Right renal pelvis (tissue), 4 donors: ENCODE measurements at regions not wholly inside any gene's neighbourhood (a gene's known extent, or its start where the extent isn't known, plus 50 kb on each side); places are given as distances from the start of the nearest gene placed in this dataset.

Source experiments
- DNase-seq, 4 donors: peaks; one replicate each; pipeline ENCODE4 v3.0.0-alpha.2; 2013; ENCODE audit warnings: low read depth in 4 of 4, low spot score in 3 of 4, missing footprints in 1 of 4

DNA sequence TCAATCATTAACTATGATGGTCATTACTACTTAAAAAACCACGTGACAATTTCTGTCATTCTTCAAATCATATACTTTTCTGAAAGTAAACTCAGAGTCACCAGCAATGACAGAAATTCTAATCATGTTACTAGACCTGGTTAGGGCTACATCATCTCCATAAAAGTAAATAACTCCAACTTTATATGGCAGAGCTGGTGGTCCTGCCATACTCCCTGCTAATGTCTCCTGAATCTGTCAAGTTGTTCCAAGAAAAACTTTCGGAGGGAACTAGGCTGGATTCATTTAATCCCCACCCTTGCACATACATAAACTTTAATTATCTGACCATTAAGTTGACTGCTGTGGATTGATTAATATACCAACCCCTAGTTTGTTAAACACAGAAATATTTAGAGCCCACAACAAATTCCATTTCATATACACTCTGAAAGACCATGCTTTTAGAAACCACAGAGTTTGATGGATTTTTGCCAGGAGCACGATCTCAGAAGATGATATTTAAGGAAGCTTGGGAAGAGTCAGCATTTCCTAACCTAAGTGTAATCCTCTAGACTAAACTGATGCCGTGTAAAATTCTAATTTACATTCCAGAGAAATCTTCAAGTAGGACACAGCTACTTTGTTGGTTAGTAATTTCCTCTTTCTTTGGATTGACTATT is 577.0 kb downstream of the FAT4 start:
- DNase-seq = no peak

DNA sequence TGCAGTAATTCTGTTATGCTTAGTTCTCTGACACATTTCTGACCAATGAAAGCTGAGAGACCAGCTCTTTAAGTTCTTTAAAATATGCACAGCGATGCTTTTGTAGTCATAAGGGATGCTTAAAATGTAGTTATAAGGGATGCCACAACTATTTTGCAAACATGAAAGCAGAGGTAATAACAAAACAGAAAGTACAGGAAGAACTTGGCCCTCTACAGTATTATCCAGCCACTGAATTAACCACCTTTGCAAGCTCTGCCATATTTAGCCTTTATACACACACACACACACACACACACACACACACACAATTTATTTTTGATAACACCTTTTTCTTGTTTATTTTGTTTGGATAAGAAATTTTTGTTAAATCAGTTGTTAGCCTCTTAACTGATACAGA is 590.0 kb downstream of the FAT4 start:
- DNase-seq = no peak

DNA sequence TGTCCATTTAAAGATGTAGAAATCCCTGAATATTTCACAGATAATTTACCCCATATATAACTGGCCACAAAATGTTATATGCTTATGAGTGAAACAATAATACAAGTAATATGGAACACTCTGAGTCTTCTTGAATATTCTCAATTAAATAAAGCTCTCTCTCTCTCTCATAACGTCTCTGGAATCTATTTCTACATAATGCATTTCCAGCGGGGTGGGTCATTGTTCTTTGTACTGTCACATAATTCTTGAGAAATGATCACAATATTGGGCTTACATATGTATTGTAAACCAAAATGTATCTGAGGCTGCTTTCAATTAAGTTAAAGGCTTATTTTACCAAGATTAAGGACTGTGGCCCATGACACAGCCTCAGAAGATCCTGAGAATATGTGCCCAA is 596.3 kb downstream of the FAT4 start:
- DNase-seq = no peak

DNA sequence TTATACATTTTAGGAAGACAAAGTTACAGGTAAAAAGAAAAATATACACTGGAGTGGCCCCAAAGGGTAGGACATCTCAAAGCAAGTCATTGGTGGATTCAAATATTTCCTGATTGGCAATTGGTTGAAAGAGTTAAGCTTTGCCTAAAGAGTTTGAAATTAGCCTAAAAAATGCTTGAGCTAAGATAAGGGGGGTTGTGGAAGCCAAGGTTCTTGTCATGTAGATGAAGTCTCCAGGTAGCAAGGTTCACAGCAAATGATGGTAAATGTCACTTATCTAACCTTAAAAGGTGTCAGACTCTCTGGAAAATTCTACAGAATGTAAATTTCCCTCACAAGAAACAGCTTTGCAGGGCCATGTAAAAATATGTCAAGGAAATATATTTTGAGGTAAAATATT is 596.7 kb downstream of the FAT4 start:
- no peak for DNase-seq

DNA sequence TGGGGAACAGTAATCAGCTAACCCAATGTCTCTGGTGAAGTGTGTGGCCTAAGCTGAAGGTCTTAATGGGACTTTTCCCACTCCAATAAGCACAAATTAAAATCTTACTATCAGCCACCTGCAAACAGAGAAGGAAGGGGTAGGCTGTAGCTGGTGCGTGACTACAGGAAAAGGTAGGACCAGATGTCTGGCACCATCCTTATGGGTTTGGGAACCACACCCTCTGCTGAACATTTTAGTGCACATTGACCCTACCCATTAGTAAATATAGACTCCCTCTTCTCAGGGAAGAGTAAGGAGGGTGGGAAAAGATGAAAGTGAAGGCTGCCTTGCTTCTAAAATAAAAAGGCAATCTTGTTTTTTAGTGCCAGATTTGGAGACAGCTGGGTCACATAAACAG is 602.8 kb downstream of the FAT4 start:
- DNase-seq = no peak

DNA sequence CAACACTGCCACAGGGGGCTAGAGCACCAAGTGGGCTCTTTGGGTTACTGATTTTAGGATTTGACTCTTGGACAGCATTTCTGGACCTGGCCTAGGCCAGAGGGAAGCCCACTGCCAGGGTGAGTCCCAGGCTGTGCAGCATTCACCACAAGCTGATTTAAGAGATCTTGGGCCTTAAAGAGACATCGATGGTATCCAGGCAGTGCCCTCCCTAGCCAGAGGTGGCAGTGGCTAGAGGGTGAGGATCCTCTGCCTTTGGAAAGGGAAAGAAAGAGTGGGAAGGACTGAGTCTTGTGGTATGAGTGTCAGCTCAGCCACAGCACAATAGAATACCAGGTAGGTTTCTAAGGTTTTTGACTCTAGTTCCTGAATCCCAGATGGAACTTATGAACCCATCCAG is 613.9 kb downstream of the FAT4 start:
- no peak for DNase-seq

DNA sequence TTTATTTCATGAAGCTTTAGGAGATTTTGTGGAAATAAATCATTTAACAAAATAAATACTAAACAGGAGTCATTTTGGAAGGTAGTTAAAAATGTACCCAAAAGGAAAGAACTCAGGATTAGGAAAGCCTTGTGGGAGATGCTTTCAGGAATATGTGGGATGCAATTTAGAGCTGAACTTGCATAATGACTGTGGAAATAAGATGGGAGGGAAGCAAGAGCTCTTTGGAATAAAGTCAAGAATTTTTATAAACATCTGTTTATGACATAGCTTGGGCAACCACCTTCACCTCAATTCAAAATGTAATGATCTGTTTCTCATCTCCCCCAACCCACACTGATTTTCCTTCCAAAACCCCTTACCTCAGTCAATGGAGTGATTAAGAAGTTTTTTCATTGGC is 623.8 kb downstream of the FAT4 start:
- no peak for DNase-seq

DNA sequence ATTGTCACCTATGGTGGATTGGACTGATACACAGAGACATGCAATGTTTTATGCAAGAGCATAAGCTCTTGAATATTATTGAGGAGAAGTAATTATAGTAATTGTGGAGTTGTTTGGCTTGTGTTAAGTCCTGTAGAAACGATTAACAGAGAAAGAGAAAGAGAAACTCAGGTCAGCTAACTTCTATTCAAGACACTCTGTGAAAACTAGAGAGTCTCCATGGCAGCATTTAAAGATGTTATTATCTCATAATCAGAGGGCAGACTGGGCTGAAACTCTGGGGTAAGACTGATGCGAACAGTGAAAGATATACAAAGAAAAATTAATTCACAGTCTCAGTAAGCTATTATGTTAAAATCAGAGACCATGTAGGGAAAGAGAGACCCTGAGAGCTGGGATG is 625.7 kb downstream of the FAT4 start:
- no peak for DNase-seq

DNA sequence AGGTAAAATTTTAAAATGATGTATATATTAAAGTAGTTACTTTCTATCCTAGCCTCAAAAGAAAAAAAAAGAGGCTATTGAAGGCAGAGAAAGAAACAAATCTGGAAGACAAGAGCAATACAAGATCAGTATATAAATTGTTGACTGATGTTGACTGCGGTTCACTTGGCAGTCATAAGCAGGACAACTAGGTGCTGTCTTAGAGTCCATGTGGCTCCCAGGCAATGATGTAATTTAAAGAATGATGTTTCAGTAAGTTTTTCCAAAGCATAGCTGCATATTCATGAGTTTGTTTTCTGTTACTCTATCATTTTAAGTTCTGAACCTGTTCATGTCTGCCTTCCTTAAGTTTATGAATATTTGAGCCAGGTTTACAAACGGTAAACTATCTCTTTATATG is 630.2 kb downstream of the FAT4 start:
- no peak for DNase-seq

DNA sequence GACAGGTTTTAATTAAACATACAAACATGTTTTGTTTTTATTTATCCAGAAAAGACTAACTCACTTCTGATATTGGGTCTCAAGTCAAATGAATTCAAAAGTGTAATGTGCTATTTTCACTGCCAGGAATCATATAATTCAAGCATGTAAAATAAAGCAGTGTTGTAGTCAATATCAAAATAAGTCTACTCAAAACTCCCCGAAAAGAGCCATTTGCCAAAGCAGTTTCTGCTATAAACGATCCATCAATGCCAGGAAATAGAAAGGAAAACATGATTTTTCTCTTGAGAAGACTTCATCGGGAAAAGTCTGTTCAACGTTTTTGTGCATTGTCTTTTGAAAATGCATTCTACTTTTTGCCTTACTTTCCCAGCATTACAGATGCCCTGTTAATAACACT is 633.3 kb downstream of the FAT4 start:
- no peak for DNase-seq

DNA sequence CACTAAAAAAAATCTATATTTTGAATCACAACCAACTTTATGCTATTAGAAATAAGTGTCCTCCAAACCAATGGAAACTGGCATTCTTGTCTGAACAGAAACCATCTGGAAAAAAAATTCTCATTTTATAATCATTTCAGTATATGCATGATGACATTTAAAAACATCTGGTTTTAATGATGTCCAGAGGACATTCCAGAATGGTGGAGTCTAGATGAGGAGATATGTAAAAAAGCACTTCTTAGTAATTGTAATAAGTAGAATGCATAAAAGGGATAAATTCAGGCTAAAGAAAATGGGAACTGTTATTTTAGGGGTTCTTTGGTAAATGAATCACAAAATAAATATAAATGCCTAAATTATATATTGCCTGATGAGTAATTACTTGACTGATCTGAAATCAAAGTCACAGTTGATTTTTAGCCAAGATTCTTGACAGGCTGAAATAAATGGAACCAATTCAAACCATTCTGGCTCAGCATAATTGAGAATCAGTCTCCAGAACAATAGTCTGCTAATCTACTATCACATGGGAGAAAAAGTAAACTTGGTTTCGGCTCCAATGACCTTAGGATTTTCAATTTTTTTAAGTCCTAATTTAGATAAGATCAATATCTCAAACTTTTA is 636.6 kb downstream of the FAT4 start:
- no peak for DNase-seq

DNA sequence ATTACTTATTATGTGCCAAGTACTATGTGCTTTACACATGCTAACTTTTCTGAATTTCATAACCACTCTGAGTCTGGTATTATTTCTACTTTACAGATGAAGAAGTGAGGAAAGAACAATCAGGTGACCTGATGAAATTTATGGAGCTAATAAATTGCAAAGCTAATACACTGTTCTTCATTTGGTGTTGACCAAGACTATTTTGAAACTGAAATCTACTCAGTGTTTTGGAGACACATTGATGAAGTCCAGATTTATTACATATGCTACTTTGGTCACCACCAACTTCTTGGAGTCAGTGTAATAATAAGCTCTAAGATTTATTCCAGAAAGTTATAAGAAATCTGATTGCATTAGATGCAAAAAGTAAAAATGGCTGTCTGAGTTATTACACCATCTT is 637.9 kb downstream of the FAT4 start:
- no peak for DNase-seq

DNA sequence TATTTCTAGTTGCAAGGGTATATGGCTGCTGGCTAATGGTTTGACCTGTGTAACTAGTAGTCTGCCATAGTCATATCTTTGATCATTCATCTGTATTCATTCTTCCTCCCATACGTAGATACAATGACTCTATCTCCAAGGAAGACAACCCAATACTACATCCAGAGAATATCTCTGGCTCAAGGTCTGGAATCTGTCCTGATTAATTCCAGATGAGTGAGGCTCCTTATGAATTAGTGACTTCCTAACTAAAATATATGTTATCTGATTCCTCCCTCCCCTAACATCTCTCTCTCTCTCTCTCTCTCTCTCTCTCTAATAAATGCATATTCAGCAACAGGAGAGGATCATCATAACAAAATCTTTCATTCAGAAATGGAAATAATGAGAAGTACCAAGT is 641.5 kb downstream of the FAT4 start:
- no peak for DNase-seq

DNA sequence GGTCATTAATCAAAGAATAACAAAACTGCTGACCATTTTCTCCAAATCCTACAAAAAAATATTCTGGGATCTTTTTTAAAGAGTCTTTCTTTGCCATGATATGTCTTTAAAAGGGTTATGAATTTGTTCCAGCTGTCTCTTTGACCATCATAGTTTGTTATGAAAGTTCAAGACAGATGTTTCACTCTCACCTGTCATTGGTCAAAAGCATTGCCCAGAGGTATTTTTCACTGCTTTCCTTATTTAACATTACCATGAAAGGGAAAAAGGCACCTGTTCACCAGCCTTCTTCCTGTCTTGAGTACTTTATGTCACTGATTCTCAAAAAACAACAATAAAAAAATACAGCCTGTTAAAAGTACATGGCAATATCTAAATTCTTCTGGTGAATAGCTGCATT is 643.8 kb downstream of the FAT4 start:
- DNase-seq = no peak

DNA sequence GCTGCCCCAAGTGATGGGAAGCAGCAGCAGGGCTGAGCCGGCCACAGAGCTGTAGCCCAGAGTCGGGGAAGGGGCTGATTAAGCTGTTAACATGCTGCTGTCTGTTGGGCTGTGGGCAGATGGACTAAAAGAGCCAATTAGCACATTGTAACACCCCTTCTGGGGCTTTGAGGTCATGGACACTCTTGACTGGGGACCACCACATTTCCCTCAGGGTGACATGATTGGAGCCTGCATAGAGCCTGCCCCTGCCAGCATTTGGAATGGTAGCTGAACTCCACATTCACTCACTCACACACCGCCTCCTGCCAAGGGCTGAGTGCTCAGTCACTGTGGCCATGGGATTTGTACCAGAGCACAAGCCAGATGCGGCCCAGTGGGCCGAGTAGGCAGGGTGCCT is 646.9 kb downstream of the FAT4 start:
- no peak for DNase-seq

DNA sequence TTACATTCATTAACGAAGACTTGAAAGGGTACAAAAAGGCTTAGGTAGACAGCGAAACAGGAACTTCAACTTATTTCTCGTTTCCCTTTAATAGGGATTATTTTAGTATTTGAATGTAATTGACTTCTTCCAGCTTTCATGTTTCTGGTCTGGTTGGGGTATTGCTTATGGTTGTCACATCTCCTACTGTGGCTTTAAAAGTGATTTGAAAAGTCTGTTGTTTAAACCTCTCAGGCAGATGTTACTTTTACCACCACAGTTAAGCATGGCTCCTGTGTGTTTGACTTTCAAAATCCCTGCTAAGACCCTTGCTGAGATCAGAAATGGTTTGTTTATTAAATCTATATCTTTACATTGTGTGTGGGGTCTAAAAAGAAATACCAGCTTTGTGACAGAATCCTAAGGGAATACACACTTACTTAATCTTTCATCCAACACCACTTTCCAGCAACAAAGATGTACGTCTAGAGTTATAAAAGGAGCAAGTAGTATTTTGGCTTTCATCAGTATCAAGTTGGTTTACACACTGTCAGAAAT is 661.2 kb downstream of the FAT4 start:
- DNase-seq = no peak

DNA sequence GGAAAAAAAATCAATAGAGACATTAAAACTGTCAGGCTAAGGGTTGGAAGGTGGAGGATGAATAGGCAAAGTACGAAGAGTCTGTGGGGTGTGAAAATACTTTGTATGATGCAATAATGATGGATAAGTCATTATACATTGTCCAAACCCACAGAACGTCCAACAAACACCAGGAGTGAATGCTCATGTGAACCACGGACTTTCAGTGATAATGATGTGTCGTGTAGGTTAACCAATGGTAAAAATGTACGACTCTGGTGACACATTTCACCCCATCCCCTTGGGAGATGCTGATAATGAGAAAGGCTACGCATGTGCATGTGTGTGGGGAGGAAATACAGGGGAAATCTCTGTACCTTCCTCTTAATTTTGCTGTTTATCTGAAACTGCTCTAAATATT is 665.2 kb downstream of the FAT4 start:
- DNase-seq = no peak

DNA sequence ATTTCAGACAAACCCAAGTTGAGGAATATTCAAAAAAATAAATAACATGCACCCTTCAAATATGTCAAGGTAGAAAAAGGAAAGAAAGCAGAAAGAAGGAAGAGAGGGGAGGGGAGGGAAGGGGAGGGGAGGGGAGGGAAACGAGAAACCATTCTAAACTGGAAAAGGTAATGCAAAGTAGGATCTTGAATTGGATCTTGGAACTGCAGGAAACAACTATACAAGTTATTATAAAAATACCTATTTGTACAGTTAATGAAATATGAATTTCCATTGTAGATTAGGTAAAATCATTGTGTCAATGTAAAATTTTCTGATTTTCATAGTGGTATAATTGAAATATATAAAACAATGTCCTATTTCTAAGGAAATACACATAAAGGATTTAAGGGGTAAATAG is 668.4 kb downstream of the FAT4 start:
- DNase-seq = no peak

DNA sequence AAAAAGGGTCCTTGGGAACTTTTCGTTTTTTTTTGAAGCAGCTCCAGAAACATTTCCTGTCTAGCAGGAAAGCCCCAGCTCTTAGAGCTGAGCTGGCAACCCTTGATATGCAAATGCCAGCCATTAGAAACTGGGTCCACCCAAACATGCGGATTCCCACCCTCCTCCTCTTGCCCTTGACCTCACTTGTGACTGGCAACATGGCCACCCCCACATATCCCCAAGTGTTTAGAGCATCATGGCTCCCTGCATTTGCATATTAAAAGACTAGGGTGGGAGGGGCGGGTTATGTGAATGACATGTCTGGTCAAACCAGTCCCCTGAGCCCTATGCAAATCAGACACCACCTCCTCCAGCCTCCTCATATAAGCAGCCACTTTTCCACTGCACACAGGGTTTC is 671.1 kb downstream of the FAT4 start:
- DNase-seq = no peak

DNA sequence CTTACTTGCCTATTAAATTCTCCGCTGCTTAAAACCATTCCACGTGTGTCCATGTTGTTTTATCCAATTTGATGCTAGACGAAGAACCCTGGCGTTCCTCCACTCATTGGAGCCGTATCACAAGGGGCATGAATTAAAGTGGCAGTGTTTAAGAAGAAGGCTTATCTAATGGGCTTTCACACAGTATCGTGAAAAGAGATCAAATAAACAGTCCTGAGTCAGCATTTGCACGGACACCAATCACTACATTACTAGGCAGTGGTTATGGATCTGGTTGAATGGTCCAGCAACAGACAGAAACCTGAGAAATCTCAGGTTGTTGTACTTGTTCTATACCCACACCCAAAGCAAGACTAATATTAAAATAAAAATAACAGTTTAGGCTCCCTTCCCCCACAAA is 671.6 kb downstream of the FAT4 start:
- DNase-seq = no peak

DNA sequence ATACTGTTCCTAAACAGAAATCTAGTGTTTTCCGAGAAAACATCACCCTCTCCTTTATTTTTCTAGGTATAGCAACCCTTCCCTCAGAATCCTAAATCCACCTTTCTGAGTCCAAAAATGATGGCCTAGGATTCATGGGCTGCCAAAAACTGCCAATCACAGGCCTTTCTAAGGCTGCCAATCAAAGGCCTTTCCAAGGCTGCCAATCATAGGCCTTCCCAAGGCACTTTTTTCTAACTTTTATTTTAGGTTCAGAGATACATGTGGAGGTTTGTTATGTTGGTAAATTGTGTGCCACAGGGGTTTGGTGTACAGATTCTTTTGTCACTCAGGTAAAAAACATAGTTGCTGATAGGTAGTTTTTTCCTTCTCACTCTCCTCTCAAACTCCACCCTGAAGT is 673.7 kb downstream of the FAT4 start:
- DNase-seq = no peak

DNA sequence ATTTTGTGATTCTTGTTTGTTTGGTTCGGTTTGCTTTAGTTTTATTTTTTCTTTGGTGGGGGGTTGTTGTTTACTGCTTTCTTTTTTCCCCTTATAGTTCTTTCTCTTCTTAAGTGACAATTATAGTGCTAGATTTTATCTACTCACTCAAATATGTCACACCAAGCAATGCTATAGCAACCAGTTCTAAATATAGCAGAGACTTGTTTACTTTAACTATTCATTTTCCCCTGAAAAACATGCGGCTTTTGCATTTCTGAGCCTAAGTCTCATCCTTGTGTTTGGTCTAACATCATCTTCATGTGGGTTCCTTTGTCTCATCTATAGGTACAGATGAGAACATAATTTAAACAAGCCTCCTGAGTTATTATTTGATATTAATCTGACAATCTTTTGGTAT is 676.6 kb downstream of the FAT4 start:
- DNase-seq = no peak

DNA sequence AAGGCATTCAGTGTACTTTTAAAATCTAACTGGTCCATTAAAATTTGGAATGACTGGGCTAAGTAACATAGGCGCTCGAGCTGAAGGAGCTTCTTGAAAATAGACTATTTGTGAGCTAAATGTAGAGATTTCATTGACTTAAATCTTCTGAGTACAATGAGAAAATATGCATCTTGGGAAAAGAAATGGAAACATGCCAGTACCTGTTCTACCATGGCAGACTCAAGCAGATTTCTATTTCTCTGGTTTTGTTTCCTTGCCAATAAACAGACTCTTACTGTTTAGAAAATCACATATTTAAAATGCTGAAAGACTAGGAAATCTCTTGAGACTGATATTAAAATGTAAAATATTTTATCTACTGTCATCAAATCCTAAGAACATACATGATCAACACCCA is 678.1 kb downstream of the FAT4 start:
- DNase-seq = no peak
